PC-9 (cell line): ENCODE measurements at regions not wholly inside any gene's neighbourhood (a gene's known extent, or its start where the extent isn't known, plus 50 kb on each side); places are given as distances from the start of the nearest gene placed in this dataset.

Experiments used
- EZH2 ChIP-seq: fragments of 200-600 bp; sonication (generic); IDR thresholded peaks from 2 replicates; pipeline ENCODE4 v1.8.0; 2017; ENCODE audit warnings: antibody characterized with exemption, low read depth
- TF ChIP-seq, protein P1 (sequence below): fragments of 200-600 bp; sonication (generic); conservative IDR thresholded peaks from 2 replicates; pipeline ENCODE4 v1.6.1; 2017; ENCODE audit warnings: mixed run types, antibody characterized with exemption, mild to moderate bottlenecking, moderate library complexity

DNA sequence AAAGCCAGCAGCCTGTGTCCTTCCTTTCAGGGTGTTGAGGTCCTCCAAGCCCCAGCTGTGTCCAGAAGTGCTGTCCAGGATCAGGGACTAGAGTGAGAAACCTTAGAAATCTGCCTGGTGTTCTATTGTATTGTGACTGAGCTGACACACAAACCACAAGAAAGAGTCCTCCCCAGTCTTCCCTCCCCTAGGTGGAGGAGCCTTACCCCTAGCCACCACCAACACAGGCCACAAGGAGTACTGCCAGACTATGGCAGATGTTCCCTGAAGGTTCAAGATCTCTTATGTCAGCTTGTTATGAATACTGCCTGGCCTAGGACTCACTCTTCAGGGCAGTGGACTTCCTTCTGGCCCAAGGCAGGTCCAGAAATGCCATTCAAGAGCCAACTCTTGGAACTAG, 514.1 kb upstream of the PITX2 start:
- no peak for TF ChIP-seq EZH2
- TF ChIP-seq, protein P1, sequence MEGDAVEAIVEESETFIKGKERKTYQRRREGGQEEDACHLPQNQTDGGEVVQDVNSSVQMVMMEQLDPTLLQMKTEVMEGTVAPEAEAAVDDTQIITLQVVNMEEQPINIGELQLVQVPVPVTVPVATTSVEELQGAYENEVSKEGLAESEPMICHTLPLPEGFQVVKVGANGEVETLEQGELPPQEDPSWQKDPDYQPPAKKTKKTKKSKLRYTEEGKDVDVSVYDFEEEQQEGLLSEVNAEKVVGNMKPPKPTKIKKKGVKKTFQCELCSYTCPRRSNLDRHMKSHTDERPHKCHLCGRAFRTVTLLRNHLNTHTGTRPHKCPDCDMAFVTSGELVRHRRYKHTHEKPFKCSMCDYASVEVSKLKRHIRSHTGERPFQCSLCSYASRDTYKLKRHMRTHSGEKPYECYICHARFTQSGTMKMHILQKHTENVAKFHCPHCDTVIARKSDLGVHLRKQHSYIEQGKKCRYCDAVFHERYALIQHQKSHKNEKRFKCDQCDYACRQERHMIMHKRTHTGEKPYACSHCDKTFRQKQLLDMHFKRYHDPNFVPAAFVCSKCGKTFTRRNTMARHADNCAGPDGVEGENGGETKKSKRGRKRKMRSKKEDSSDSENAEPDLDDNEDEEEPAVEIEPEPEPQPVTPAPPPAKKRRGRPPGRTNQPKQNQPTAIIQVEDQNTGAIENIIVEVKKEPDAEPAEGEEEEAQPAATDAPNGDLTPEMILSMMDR, result no peak
